ENCODE measurements at regions not wholly inside any gene's neighbourhood (a gene's known extent, or its start where the extent isn't known, plus 50 kb on each side); places are given as distances from the start of the nearest gene placed in this dataset.

DNA sequence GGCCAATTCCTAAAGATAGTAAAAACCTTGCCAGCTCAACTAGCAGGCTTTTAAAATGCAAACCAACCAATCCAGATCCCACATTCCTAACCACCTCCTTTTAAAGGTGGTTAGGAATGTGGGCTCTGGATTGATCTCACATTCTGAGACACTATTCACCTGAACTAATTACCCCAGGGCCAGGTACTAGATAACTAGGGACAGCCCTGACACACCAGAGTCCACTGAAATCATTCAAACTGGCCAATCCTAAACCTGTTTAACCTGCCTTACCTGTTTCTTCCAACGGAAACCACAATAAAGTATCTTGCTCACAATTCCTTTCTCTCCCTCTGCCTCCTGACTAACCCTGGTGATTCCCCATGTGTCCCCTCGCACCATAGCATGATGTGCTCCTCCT lies 168.3 kb upstream of the DMAC1 start:
- no peaks in the 10 kb centered on the region for H3K27me3 ChIP-seq (ENCODE audit: control insufficient read depth in 2 of 2, insufficient read depth in 2 of 2, low read length in 2 of 2)
- no peaks in the 10 kb centered on the region for H4K20me1 ChIP-seq (replicated peaks; ENCODE audit: control insufficient read depth, extremely low read depth, insufficient read depth, low read length)
- DNase-seq (ENCODE audit: low read depth, low spot score) (no peak), FAIRE-seq (no peak)
- H3K4me2 ChIP-seq (ENCODE audit: insufficient read depth, low read length): no peak overlapping the region
- dilution Hi-C loops (cut with MboI; ENCODE audit: extremely low pct_ligation_motif_present, low sequenced_read_pairs): no loop called here
- BruUV-seq (replicated peaks): no TSS peak
- no peak overlapping the region for H3K4me3 ChIP-seq (replicated peaks in 1 of 3; ENCODE audit: insufficient read depth in 1 of 3, low read depth in 1 of 3, low read length in 3 of 3)
- H3K79me2 ChIP-seq (ENCODE audit: control insufficient read depth, insufficient read depth, low read length): no peaks in the 10 kb centered on the region
- intact Hi-C loops (cut with micrococcal nuclease): no loop called here
- no peaks in the 10 kb centered on the region for H3K9me3 ChIP-seq (replicated peaks; ENCODE audit: control insufficient read depth, insufficient read depth, low read length)
- POLR2A ChIA-PET: no interaction called here
- TF ChIP-seq EZH2 (IDR thresholded peaks at IDR 0.05; ENCODE audit: borderline replicate concordance, low read depth, low read length, severe bottlenecking) (no peak), JUN (IDR thresholded peaks at IDR 0.05; ENCODE audit: borderline replicate concordance, insufficient read depth, insufficient read length, low read depth) (no peak), FOS (IDR thresholded peaks at IDR 0.05; ENCODE audit: borderline replicate concordance, insufficient read depth, low read length) (no peak), MYC (IDR thresholded peaks at IDR 0.05; ENCODE audit: low read depth, low read length) (no peak), MAX (IDR thresholded peaks at IDR 0.05; ENCODE audit: insufficient read depth, insufficient read length) (no peak)
- CTCF ChIA-PET: no interaction called here
- H3K4me1 ChIP-seq (ENCODE audit: control insufficient read depth, extremely low read depth, insufficient read depth, low read length): no peaks in the 10 kb centered on the region
- H3K27ac ChIP-seq (ENCODE audit: insufficient read depth, low read depth, low read length): no peak overlapping the region
- H3K9ac ChIP-seq (replicated peaks; ENCODE audit: extremely low read depth, insufficient read depth, low read length): no peak overlapping the region
- no peak overlapping the region for H2AFZ ChIP-seq (ENCODE audit: low read depth, low read length)
- H3K36me3 ChIP-seq (ENCODE audit: control insufficient read depth in 2 of 2, extremely low read depth in 1 of 2, insufficient read depth in 2 of 2, low read length in 2 of 2): no peaks in the 10 kb centered on the region
- no peaks in the 10 kb centered on the region for H3K9me1 ChIP-seq (replicated peaks; ENCODE audit: control insufficient read depth, extremely low read depth, insufficient read depth, low read length)

DNA sequence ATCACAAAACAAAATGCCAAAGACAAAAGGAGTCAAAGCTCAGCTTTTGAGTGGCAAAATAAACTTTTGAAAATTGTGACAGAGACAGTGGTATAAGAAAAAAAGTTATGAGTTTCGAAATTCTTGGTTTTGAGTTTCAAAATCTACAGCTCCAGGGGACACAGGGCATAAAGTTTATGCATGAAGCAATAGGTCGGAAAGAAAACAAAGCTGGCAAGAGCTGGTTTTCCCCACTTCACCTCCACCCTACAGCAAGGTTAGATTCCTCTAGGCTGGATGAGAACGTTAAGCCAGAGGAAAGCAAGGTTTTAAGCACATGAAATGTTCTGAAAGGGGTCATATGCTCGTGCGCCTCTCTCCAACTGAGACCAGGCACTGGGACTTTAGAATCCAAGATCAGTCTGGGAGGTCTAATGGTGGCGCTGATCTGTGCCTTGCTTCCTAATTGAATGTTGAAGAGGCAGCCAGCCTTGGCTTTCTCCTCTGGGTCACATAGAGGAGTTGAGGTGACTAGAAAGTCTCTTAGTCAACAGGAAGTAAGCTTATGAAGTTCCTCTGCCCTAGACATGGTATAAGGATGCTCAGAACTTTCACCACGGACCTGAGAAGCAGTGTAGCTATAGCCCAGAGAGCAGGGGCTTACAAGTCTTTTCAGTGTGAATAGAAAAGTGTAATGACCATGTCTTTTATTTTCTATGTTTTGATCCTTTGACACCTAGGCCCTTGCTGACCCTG lies 167.7 kb upstream of the DMAC1 start:
- Histone ChIP-seq H3K4me2 (ENCODE audit: insufficient read depth, low read length) (no peak overlapping the region), H3K36me3 (ENCODE audit: control insufficient read depth in 2 of 2, extremely low read depth in 1 of 2, insufficient read depth in 2 of 2, low read length in 2 of 2) (no peaks in the 10 kb centered on the region), H3K9me3 (replicated peaks; ENCODE audit: control insufficient read depth, insufficient read depth, low read length) (no peaks in the 10 kb centered on the region), H3K27me3 (ENCODE audit: control insufficient read depth in 2 of 2, insufficient read depth in 2 of 2, low read length in 2 of 2) (no peaks in the 10 kb centered on the region), H3K27ac (ENCODE audit: insufficient read depth, low read depth, low read length) (no peak overlapping the region), H3K9ac (replicated peaks; ENCODE audit: extremely low read depth, insufficient read depth, low read length) (no peak overlapping the region), H3K4me3 (replicated peaks in 1 of 3; ENCODE audit: insufficient read depth in 1 of 3, low read depth in 1 of 3, low read length in 3 of 3) (no peak overlapping the region), H3K79me2 (ENCODE audit: control insufficient read depth, insufficient read depth, low read length) (no peaks in the 10 kb centered on the region), H2AFZ (ENCODE audit: low read depth, low read length) (no peak overlapping the region), H4K20me1 (replicated peaks; ENCODE audit: control insufficient read depth, extremely low read depth, insufficient read depth, low read length) (no peaks in the 10 kb centered on the region), H3K9me1 (replicated peaks; ENCODE audit: control insufficient read depth, extremely low read depth, insufficient read depth, low read length) (no peaks in the 10 kb centered on the region), H3K4me1 (ENCODE audit: control insufficient read depth, extremely low read depth, insufficient read depth, low read length) (no peaks in the 10 kb centered on the region)
- no peak for DNase-seq (ENCODE audit: low read depth, low spot score)
- ChIA-PET POLR2A (no interaction called here), CTCF (no interaction called here)
- intact Hi-C loops (cut with micrococcal nuclease): no loop called here
- dilution Hi-C loops (cut with MboI; ENCODE audit: extremely low pct_ligation_motif_present, low sequenced_read_pairs): no loop called here
- no peak for FAIRE-seq
- no peak for TF ChIP-seq POLR2A (IDR thresholded peaks at IDR 0.05; ENCODE audit: low read depth, low read length)
- no peak for TF ChIP-seq MYC (IDR thresholded peaks at IDR 0.05; ENCODE audit: low read depth, low read length)
- no peak for TF ChIP-seq MAX (IDR thresholded peaks at IDR 0.05; ENCODE audit: insufficient read depth, insufficient read length)
- no peak for TF ChIP-seq CTCF (IDR thresholded peaks at IDR 0.05; ENCODE audit: extremely low read depth in 1 of 2, insufficient read depth in 1 of 2, low read depth in 1 of 2, low read length in 2 of 2)
- no peak for TF ChIP-seq GATA2 (IDR thresholded peaks at IDR 0.05; ENCODE audit: insufficient read depth, insufficient read length, low read depth, low read length)
- no peak for TF ChIP-seq EZH2 (IDR thresholded peaks at IDR 0.05; ENCODE audit: borderline replicate concordance, low read depth, low read length, severe bottlenecking)
- TF ChIP-seq JUN (IDR thresholded peaks at IDR 0.05; ENCODE audit: borderline replicate concordance, insufficient read depth, insufficient read length, low read depth): no peak
- no peak for TF ChIP-seq POLR2AphosphoS5 (IDR thresholded peaks at IDR 0.05; ENCODE audit: insufficient read depth, low read depth, low read length)
- TF ChIP-seq FOS (IDR thresholded peaks at IDR 0.05; ENCODE audit: borderline replicate concordance, insufficient read depth, low read length): no peak
- no TSS peak for BruUV-seq (replicated peaks)

All from endothelial cell of umbilical vein (primary cell).